GM18907 (cell line): ENCODE measurements at regions not wholly inside any gene's neighbourhood (a gene's known extent, or its start where the extent isn't known, plus 50 kb on each side); places are given as distances from the start of the nearest gene placed in this dataset.

Experiments used
- ATAC-seq: cut with Tn5 transposase; IDR thresholded peaks from one replicate; pipeline ENCODE4 v1.9.1; 2021; ENCODE audit warnings: mild to moderate bottlenecking, moderate library complexity; ENCODE audit not compliant: unreplicated experiment

GRCh38 chr9:4386819-4387218 lies 87.0 kb upstream of the GLIS3 start:
- ATAC-seq, result no peak

- no peak for ATAC-seq
Measured at GRCh38 chr9:4384750-4385149, 84.9 kb upstream of the GLIS3 start.

- peak; percentile 46 for ATAC-seq
Measured at GRCh38 chr9:4382722-4383317, 83.0 kb upstream of the GLIS3 start.

GRCh38 chr9:4381744-4382143 lies 81.9 kb upstream of the GLIS3 start:
- ATAC-seq, result no peak

- ATAC-seq, result no peak
Measured at GRCh38 chr9:4380406-4380805, 80.5 kb upstream of the GLIS3 start.

- ATAC-seq, result no peak
Measured at GRCh38 chr9:4375424-4376200, 75.7 kb upstream of the GLIS3 start.

GRCh38 chr9:4371108-4371507 lies 71.2 kb upstream of the GLIS3 start:
- no peak for ATAC-seq

GRCh38 chr9:4370501-4370900 lies 70.6 kb upstream of the GLIS3 start:
- ATAC-seq, result no peak

GRCh38 chr9:4366591-4367330 lies 66.9 kb upstream of the GLIS3 start:
- ATAC-seq, result no peak

- no peak for ATAC-seq
Measured at GRCh38 chr9:4365055-4365454, 65.2 kb upstream of the GLIS3 start.

GRCh38 chr9:4362281-4362680 lies 62.4 kb upstream of the GLIS3 start:
- ATAC-seq, result no peak

- no peak for ATAC-seq
Measured at GRCh38 chr9:4359016-4359415, 59.1 kb upstream of the GLIS3 start.

GRCh38 chr9:4357929-4358328 lies 58.1 kb upstream of the GLIS3 start:
- ATAC-seq, result no peak

GRCh38 chr9:4356306-4356705 lies 56.4 kb upstream of the GLIS3 start:
- ATAC-seq, result no peak

GRCh38 chr9:4353236-4353635 lies 53.4 kb upstream of the GLIS3 start:
- no peak for ATAC-seq

GRCh38 chr9:4349816-4350418 lies 50.0 kb upstream of the GLIS3 start:
- ATAC-seq, result no peak
